Panc1 (cell line): ENCODE measurements at regions not wholly inside any gene's neighbourhood (a gene's known extent, or its start where the extent isn't known, plus 50 kb on each side); places are given as distances from the start of the nearest gene placed in this dataset.

Source experiments
- ATAC-seq: fragments of 200-7000 bp; cut with Tn5 transposase; 2 replicates; pipeline ENCODE4 v1.9.1; 2020; ENCODE audit warnings: mild to moderate bottlenecking, moderate library complexity
- BruUV-seq: library from RNA; stranded (reverse); fragments of 400-500 nt; replicated peaks from 2 replicates; lab custom pipeline; 2021; lab: Mats Ljungman, UMichigan
- CTCF ChIA-PET: fragments of 300-600 bp; sonication (Branson Sonifier 250); formaldehyde crosslinking; loops from one replicate; lab custom pipeline; 2022; ENCODE audit warnings: antibody characterized with exemption; lab: Charles Lee
- POLR2A ChIA-PET: fragments of 300-600 bp; sonication (Branson Sonifier 250); formaldehyde crosslinking; loops from one replicate; lab custom pipeline; 2022; ENCODE audit warnings: antibody characterized with exemption; lab: Charles Lee
- DNase-seq: peaks from one replicate; pipeline ENCODE4 v3.0.0-alpha.2; 2010; ENCODE audit warnings: low read depth, low spot score
- H3K27ac ChIP-seq: 2 replicates; pipeline ENCODE4 v1.5.1; 2011; ENCODE audit warnings: mild to moderate bottlenecking, low read length, inconsistent platforms
- H3K27me3 ChIP-seq: fragments of 200-500 bp; sonication (Bioruptor generic); 2 replicates; pipeline ENCODE4 v1.6.0; 2014; ENCODE audit warnings: low read length, inconsistent platforms; ENCODE audit not compliant: control insufficient read depth, insufficient read depth
- H3K36me3 ChIP-seq: fragments of 200-500 bp; sonication (Bioruptor generic); 2 replicates; pipeline ENCODE4 v1.5.1; 2014; ENCODE audit warnings: inconsistent platforms, mild to moderate bottlenecking, low read length, moderate library complexity; ENCODE audit not compliant: control insufficient read depth, insufficient read depth
- H3K4me1 ChIP-seq: 2 replicates; pipeline ENCODE4 v1.5.1; 2011; ENCODE audit warnings: inconsistent platforms, mild to moderate bottlenecking, low read length, moderate library complexity; ENCODE audit not compliant: control insufficient read depth, insufficient read depth
- H3K4me3 ChIP-seq, 2 experiments: 2 replicates each; pipeline ENCODE4 v1.5.1; 2011 to 2012; ENCODE audit warnings: low read depth in 2 of 2, low read length in 2 of 2, mild to moderate bottlenecking in 2 of 2, inconsistent platforms in 1 of 2, moderate library complexity in 1 of 2
- H3K9me3 ChIP-seq: fragments of 200-500 bp; sonication (Bioruptor generic); 2 replicates; pipeline ENCODE4 v1.5.1; 2014; ENCODE audit warnings: low read depth, mild to moderate bottlenecking, inconsistent platforms, low read length, moderate library complexity; ENCODE audit not compliant: control insufficient read depth, insufficient read depth
- POLR2AphosphoS5 ChIP-seq: IDR thresholded peaks from 2 replicates; pipeline ENCODE4 v1.6.1; 2012; ENCODE audit warnings: mild to moderate bottlenecking, low read depth, low read length, moderate library complexity
- SIN3A ChIP-seq: IDR thresholded peaks from 2 replicates; pipeline ENCODE4 v1.6.1; 2012; ENCODE audit warnings: low read depth, mild to moderate bottlenecking, low read length, moderate library complexity, borderline replicate concordance; ENCODE audit not compliant: insufficient read depth
- TCF7L2 ChIP-seq: IDR thresholded peaks from 2 replicates; pipeline ENCODE4 v1.6.1; 2011; ENCODE audit warnings: mild to moderate bottlenecking, low read depth, low read length, inconsistent platforms
- in situ Hi-C: cut with HindIII; loops from 2 replicates; pipeline ENCODE4 v1.10.0; 2016; ENCODE audit warnings: low sequenced_read_pairs, low pct_unique_long_range_greater_than_20kb
- intact Hi-C: fragments of 100-400 bp; cut with micrococcal nuclease; formaldehyde crosslinking; loops from one replicate; pipeline ENCODE4 v1.10.0; 2022; ENCODE audit not compliant: unreplicated experiment
- TF ChIP-seq, protein P1 (sequence below): fragments of 450-650 bp; IDR thresholded peaks from 2 replicates; pipeline ENCODE4 v1.5.1; 2017; ENCODE audit warnings: mild to moderate bottlenecking
- TF ChIP-seq, protein P2 (sequence below), 2 experiments: IDR thresholded peaks; 2 replicates each; pipeline ENCODE4 v1.6.1; 2011 to 2012; ENCODE audit warnings: low read depth in 2 of 2, control low read depth in 1 of 2, low read length in 1 of 2, mild to moderate bottlenecking in 1 of 2, moderate library complexity in 1 of 2; ENCODE audit not compliant: insufficient read depth in 1 of 2

DNA sequence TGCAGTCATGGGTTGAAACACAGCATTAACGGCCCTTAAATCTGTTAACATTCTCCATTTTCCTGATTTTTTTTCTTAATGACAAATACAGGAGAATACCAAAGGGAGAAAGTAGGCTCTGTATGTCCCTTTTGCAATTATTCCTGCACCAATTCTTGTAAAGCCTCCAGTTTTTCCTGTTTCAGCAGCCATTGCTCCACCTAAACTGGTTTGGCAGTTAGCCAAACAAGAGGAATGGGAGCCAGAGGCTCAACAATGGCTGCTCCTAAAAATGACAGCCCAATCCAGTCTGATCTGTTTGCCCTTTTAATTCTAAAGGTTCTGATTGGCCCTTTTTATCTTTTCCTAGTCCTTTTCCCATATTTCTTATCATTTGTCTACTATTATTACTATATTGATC, 284.2 kb upstream of the SGK1 start:
- ChIA-PET POLR2A (no interaction called here), CTCF (no interaction called here)
- Histone ChIP-seq H3K9me3 (no peaks in the 10 kb centered on the region), H3K4me1 (no peaks in the 10 kb centered on the region), H3K27ac (no peak overlapping the region), H3K36me3 (no peaks in the 10 kb centered on the region), H3K27me3 (no peaks in the 10 kb centered on the region), H3K4me3 (no peak overlapping the region)
- DNase-seq (no peak), ATAC-seq (no peak)
- intact Hi-C loops = no loop called here
- TF ChIP-seq POLR2AphosphoS5 = no peak
- TF ChIP-seq, protein P1, sequence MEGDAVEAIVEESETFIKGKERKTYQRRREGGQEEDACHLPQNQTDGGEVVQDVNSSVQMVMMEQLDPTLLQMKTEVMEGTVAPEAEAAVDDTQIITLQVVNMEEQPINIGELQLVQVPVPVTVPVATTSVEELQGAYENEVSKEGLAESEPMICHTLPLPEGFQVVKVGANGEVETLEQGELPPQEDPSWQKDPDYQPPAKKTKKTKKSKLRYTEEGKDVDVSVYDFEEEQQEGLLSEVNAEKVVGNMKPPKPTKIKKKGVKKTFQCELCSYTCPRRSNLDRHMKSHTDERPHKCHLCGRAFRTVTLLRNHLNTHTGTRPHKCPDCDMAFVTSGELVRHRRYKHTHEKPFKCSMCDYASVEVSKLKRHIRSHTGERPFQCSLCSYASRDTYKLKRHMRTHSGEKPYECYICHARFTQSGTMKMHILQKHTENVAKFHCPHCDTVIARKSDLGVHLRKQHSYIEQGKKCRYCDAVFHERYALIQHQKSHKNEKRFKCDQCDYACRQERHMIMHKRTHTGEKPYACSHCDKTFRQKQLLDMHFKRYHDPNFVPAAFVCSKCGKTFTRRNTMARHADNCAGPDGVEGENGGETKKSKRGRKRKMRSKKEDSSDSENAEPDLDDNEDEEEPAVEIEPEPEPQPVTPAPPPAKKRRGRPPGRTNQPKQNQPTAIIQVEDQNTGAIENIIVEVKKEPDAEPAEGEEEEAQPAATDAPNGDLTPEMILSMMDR = no peak
- TF ChIP-seq, protein P2, sequence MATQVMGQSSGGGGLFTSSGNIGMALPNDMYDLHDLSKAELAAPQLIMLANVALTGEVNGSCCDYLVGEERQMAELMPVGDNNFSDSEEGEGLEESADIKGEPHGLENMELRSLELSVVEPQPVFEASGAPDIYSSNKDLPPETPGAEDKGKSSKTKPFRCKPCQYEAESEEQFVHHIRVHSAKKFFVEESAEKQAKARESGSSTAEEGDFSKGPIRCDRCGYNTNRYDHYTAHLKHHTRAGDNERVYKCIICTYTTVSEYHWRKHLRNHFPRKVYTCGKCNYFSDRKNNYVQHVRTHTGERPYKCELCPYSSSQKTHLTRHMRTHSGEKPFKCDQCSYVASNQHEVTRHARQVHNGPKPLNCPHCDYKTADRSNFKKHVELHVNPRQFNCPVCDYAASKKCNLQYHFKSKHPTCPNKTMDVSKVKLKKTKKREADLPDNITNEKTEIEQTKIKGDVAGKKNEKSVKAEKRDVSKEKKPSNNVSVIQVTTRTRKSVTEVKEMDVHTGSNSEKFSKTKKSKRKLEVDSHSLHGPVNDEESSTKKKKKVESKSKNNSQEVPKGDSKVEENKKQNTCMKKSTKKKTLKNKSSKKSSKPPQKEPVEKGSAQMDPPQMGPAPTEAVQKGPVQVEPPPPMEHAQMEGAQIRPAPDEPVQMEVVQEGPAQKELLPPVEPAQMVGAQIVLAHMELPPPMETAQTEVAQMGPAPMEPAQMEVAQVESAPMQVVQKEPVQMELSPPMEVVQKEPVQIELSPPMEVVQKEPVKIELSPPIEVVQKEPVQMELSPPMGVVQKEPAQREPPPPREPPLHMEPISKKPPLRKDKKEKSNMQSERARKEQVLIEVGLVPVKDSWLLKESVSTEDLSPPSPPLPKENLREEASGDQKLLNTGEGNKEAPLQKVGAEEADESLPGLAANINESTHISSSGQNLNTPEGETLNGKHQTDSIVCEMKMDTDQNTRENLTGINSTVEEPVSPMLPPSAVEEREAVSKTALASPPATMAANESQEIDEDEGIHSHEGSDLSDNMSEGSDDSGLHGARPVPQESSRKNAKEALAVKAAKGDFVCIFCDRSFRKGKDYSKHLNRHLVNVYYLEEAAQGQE (IDR thresholded peaks at IDR 0.05; ENCODE audit: insufficient read depth in 1 of 2, low read depth in 2 of 2, low read length in 1 of 2) = no peak
- no peak for TF ChIP-seq SIN3A
- no peak for TF ChIP-seq TCF7L2
- no TSS peak for BruUV-seq
- in situ Hi-C loops = no loop called here

DNA sequence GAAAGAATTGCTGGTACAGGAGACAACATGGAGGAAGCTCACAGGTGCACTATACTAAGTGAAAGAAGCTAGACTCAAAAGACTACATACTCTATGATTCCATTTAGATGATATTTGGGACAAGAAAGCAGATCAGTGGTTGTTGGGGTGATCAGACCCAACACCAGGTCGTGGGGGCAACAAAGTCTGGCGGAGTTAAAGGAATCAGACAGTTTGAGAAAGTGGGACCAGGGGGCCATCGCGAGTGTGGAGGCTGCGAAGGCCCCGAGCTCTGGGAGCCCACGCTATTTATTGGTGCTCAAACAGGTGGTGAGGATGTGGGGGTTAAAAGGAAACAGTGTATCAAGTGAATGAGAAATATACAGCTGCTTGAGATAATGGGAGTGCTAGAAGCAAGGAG, 282.8 kb upstream of the SGK1 start:
- in situ Hi-C loops (no loop called here), intact Hi-C loops (no loop called here)
- no peaks in the 10 kb centered on the region for H3K4me1 ChIP-seq
- DNase-seq = no peak
- BruUV-seq = no TSS peak
- ATAC-seq = no peak
- H3K9me3 ChIP-seq = no peaks in the 10 kb centered on the region
- POLR2A ChIA-PET = no interaction called here
- no peak overlapping the region for H3K4me3 ChIP-seq
- CTCF ChIA-PET = no interaction called here
- no peaks in the 10 kb centered on the region for H3K27me3 ChIP-seq
- H3K27ac ChIP-seq = no peak overlapping the region
- TF ChIP-seq, protein P1 = no peak
- no peak for TF ChIP-seq TCF7L2
- H3K36me3 ChIP-seq = no peaks in the 10 kb centered on the region

DNA sequence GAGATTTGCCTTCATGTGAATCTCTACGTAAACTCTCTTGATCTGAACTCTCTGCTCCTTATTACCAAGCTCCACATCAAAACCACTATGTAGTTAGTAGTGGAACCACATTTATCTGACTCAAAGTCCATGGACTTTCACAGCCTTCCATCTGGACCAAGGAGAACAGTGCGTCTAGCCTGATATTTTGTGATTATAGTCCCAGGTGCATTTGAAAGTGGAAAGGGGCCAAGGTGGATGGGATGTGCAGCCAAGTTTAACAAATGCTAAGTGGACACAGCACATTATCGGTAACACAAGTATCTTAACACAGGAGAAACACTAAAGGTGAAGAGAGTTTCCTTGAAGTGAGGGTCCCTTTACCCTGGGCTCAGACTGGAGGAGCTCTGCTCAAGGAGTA, 281.2 kb upstream of the SGK1 start:
- Histone ChIP-seq H3K36me3 (no peaks in the 10 kb centered on the region), H3K9me3 (no peaks in the 10 kb centered on the region), H3K4me3 (no peak overlapping the region), H3K27ac (no peak overlapping the region), H3K4me1 (no peaks in the 10 kb centered on the region), H3K27me3 (no peaks in the 10 kb centered on the region)
- intact Hi-C loops (no loop called here), in situ Hi-C loops (no loop called here)
- DNase-seq = no peak
- no TSS peak for BruUV-seq
- TF ChIP-seq, protein P1 = no peak
- TF ChIP-seq, protein P2 (IDR thresholded peaks at IDR 0.05; ENCODE audit: insufficient read depth in 1 of 2, low read depth in 2 of 2, low read length in 1 of 2) = no peak
- no peak for TF ChIP-seq SIN3A
- CTCF ChIA-PET = no interaction called here
- POLR2A ChIA-PET = no interaction called here
- no peak for ATAC-seq
